HUES6 (cell line): ENCODE measurements at regions not wholly inside any gene's neighbourhood (a gene's known extent, or its start where the extent isn't known, plus 50 kb on each side); places are given as distances from the start of the nearest gene placed in this dataset.

Experiments used
- H3K27ac ChIP-seq: 2 replicates; pipeline ENCODE4 v1.7.0; 2013; ENCODE audit warnings: low read depth, mild to moderate bottlenecking, low read length, inconsistent platforms
- H3K27me3 ChIP-seq: 2 replicates; pipeline ENCODE4 v1.6.1; 2013; ENCODE audit warnings: low read length; ENCODE audit not compliant: control insufficient read depth, insufficient read depth
- H3K36me3 ChIP-seq: 2 replicates; pipeline ENCODE4 v1.6.1; 2013; ENCODE audit warnings: low read length; ENCODE audit not compliant: control insufficient read depth, insufficient read depth
- H3K4me1 ChIP-seq: 2 replicates; pipeline ENCODE4 v1.6.1; 2013; ENCODE audit warnings: low read length; ENCODE audit not compliant: control insufficient read depth, insufficient read depth
- H3K4me3 ChIP-seq: 2 replicates; pipeline ENCODE4 v1.5.1; 2013; ENCODE audit warnings: low read depth, low read length
- H3K9ac ChIP-seq: one replicate; pipeline ENCODE4 v1.6.1; 2013; ENCODE audit warnings: mild to moderate bottlenecking, low read length
- H3K9me3 ChIP-seq: 2 replicates; pipeline ENCODE4 v1.6.1; 2013; ENCODE audit warnings: low read depth, low read length; ENCODE audit not compliant: control insufficient read depth, insufficient read depth

GRCh38 chr6:169339025-169339424 lies 85.4 kb upstream of the THBS2 start:
- H3K9ac ChIP-seq, result no peak overlapping the region
- no peaks in the 10 kb centered on the region for H3K27me3 ChIP-seq
- no peak overlapping the region for H3K4me3 ChIP-seq
- no peak overlapping the region for H3K27ac ChIP-seq
- no peaks in the 10 kb centered on the region for H3K4me1 ChIP-seq
- H3K9me3 ChIP-seq, result peaks cover 4% of the 10 kb centered on the region
- no peaks in the 10 kb centered on the region for H3K36me3 ChIP-seq

- Histone ChIP-seq H3K27me3 (no peaks in the 10 kb centered on the region), H3K4me3 (no peak overlapping the region), H3K9me3 (peaks cover 4% of the 10 kb centered on the region), H3K4me1 (no peaks in the 10 kb centered on the region), H3K27ac (no peak overlapping the region), H3K36me3 (no peaks in the 10 kb centered on the region), H3K9ac (no peak overlapping the region)
Observed at GRCh38 chr6:169337886-169338445, 84.3 kb upstream of the THBS2 start.

GRCh38 chr6:169335301-169335700 lies 81.7 kb upstream of the THBS2 start:
- Histone ChIP-seq H3K27me3 (no peaks in the 10 kb centered on the region), H3K9me3 (peaks cover 2% of the 10 kb centered on the region; the same call in 1 of the 2 replicates), H3K4me3 (no peak overlapping the region), H3K36me3 (no peaks in the 10 kb centered on the region), H3K27ac (no peak overlapping the region), H3K4me1 (no peaks in the 10 kb centered on the region), H3K9ac (no peak overlapping the region)

- Histone ChIP-seq H3K4me1 (no peaks in the 10 kb centered on the region), H3K27me3 (no peaks in the 10 kb centered on the region), H3K36me3 (no peaks in the 10 kb centered on the region), H3K9me3 (no peaks in the 10 kb centered on the region), H3K4me3 (no peak overlapping the region), H3K9ac (no peak overlapping the region), H3K27ac (no peak overlapping the region)
Observed at GRCh38 chr6:169332250-169332649, 78.6 kb upstream of the THBS2 start.

GRCh38 chr6:169328112-169328801 lies 74.6 kb upstream of the THBS2 start:
- Histone ChIP-seq H3K4me3 (no peak overlapping the region), H3K36me3 (no peaks in the 10 kb centered on the region), H3K27ac (no peak overlapping the region), H3K4me1 (no peaks in the 10 kb centered on the region), H3K27me3 (no peaks in the 10 kb centered on the region), H3K9ac (no peak overlapping the region), H3K9me3 (0 out of 2 replicates have a peak, but pooled peaks cover 2% of the 10 kb centered on the region)

- Histone ChIP-seq H3K9me3 (0 out of 2 replicates have a peak, but pooled peaks cover 2% of the 10 kb centered on the region), H3K27me3 (no peaks in the 10 kb centered on the region), H3K27ac (no peak overlapping the region), H3K9ac (no peak overlapping the region), H3K4me3 (no peak overlapping the region), H3K36me3 (no peaks in the 10 kb centered on the region), H3K4me1 (no peaks in the 10 kb centered on the region)
Observed at GRCh38 chr6:169326067-169326799, 72.6 kb upstream of the THBS2 start.

- H3K27me3 ChIP-seq, result no peaks in the 10 kb centered on the region
- no peak overlapping the region for H3K27ac ChIP-seq
- H3K9ac ChIP-seq, result no peak overlapping the region
- H3K4me3 ChIP-seq, result no peak overlapping the region
- H3K9me3 ChIP-seq, result 0 out of 2 replicates have a peak, but pooled peaks cover 2% of the 10 kb centered on the region
- H3K4me1 ChIP-seq, result no peaks in the 10 kb centered on the region
- H3K36me3 ChIP-seq, result no peaks in the 10 kb centered on the region
Observed at GRCh38 chr6:169324656-169325459, 71.2 kb upstream of the THBS2 start.

- no peak overlapping the region for H3K4me3 ChIP-seq
Observed at GRCh38 chr6:169324086-169324485, 70.4 kb upstream of the THBS2 start.

GRCh38 chr6:169323221-169323620 lies 69.6 kb upstream of the THBS2 start:
- H3K36me3 ChIP-seq, result no peaks in the 10 kb centered on the region
- H3K9ac ChIP-seq, result no peak overlapping the region

More at GRCh38 chr6:169324086-169324485, 70.4 kb upstream of the THBS2 start:
- Histone ChIP-seq H3K9me3 (0 out of 2 replicates have a peak, but pooled peaks cover 2% of the 10 kb centered on the region), H3K36me3 (no peaks in the 10 kb centered on the region), H3K27me3 (no peaks in the 10 kb centered on the region), H3K4me1 (no peaks in the 10 kb centered on the region), H3K9ac (no peak overlapping the region), H3K27ac (no peak overlapping the region)

GRCh38 chr6:169321546-169321945 lies 67.9 kb upstream of the THBS2 start:
- H3K27ac ChIP-seq, result no peak overlapping the region
- H3K9ac ChIP-seq, result no peak overlapping the region
- no peaks in the 10 kb centered on the region for H3K36me3 ChIP-seq
- no peaks in the 10 kb centered on the region for H3K27me3 ChIP-seq
- no peak overlapping the region for H3K4me3 ChIP-seq
- H3K4me1 ChIP-seq, result no peaks in the 10 kb centered on the region
- H3K9me3 ChIP-seq, result peaks cover 5% of the 10 kb centered on the region; the same call in 1 of the 2 replicates

More at GRCh38 chr6:169323221-169323620, 69.6 kb upstream of the THBS2 start:
- H3K4me3 ChIP-seq, result no peak overlapping the region
- no peaks in the 10 kb centered on the region for H3K4me1 ChIP-seq
- 0 out of 2 replicates have a peak, but pooled peaks cover 2% of the 10 kb centered on the region for H3K9me3 ChIP-seq
- H3K27me3 ChIP-seq, result no peaks in the 10 kb centered on the region
- no peak overlapping the region for H3K27ac ChIP-seq
